Stomach (tissue), 4 donors: ENCODE measurements at regions not wholly inside any gene's neighbourhood (a gene's known extent, or its start where the extent isn't known, plus 50 kb on each side); places are given as distances from the start of the nearest gene placed in this dataset.

ENCODE experiments used
- CTCF ChIP-seq, 7 experiments: fragments of 450-650 bp in 4 of 7; fragments of 200-600 bp in 3 of 7; sonication (generic) in 3 of 7; IDR thresholded peaks; one replicate each; pipeline ENCODE4 v1.5.1; 2016 to 2019; ENCODE audit warnings: antibody characterized with exemption in 7 of 7, control low read depth in 2 of 7, mild to moderate bottlenecking in 1 of 7
- POLR2A ChIP-seq, 4 donors: fragments of 450-650 bp; IDR thresholded peaks; one replicate each; pipeline ENCODE4 v1.6.1; 2016; ENCODE audit warnings: antibody characterized with exemption in 4 of 4, control low read depth in 2 of 4, mild to moderate bottlenecking in 1 of 4, moderate library complexity in 1 of 4

- no peak for TF ChIP-seq POLR2A (IDR thresholded peaks at IDR 0.05)
- no peak for TF ChIP-seq CTCF (IDR thresholded peaks at IDR 0.05)
Measured at GRCh38 chr2:14994721-14995120, 362.2 kb downstream of the LRATD1 start.
